ENCODE measurements at regions not wholly inside any gene's neighbourhood (a gene's known extent, or its start where the extent isn't known, plus 50 kb on each side); places are given as distances from the start of the nearest gene placed in this dataset.

DNA sequence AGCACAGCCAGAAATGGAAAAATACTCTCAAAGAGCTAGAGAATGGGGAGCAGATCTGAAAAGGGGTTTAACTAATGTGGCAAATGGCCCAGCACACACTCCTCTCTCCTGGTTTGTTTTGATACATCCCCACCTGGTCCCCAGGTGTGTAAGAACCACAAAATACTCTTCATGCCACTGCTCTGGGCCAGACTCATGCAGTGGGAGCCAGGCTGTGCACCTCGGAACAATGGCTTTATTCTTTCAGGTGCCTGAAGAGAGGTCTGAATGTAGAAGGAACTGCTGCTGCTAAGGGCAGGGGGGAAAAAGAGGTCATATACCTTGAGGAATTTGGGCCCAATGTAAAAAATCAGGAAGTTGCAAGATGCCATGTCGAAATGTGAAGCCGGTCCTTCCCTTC, 123.9 kb upstream of the ADAMTSL1 start:
- Histone ChIP-seq H3K9ac (ENCODE audit: low read length) (no peak overlapping the region), H3K79me2 (ENCODE audit: insufficient read depth, low read length) (no peaks in the 10 kb centered on the region), H3K4me2 (ENCODE audit: low read depth, low read length, poor library complexity, severe bottlenecking) (no peak overlapping the region), H3K9me3 (ENCODE audit: insufficient read depth, low read length) (no peaks in the 10 kb centered on the region), H3K36me3 (ENCODE audit: low read length) (no peaks in the 10 kb centered on the region), H3K4me3 (ENCODE audit: insufficient read depth, low read length, poor library complexity, severe bottlenecking) (no peak overlapping the region), H3K9me2 (replicated peaks; ENCODE audit: insufficient read depth, low read length) (no peaks in the 10 kb centered on the region), H4K20me1 (ENCODE audit: low read depth, low read length) (no peaks in the 10 kb centered on the region), H2AFZ (ENCODE audit: low read depth, low read length, severe bottlenecking) (no peak overlapping the region), H3K27me3 (ENCODE audit: low read length) (peaks cover 3% of the 10 kb centered on the region; the same call in 1 of the 2 replicates), H3K27ac (ENCODE audit: low read depth, low read length) (no peak overlapping the region), H3F3A (ENCODE audit: insufficient read depth) (no peaks in the 10 kb centered on the region)
- TF ChIP-seq EZH2phosphoT487 (conservative IDR thresholded peaks at IDR 0.05; ENCODE audit: low read length) (no peak), CTCF (IDR thresholded peaks at IDR 0.05; ENCODE audit: insufficient read depth, low read length, poor library complexity, severe bottlenecking) (no peak)

- H3K9me2 ChIP-seq (replicated peaks; ENCODE audit: insufficient read depth, low read length), result no peaks in the 10 kb centered on the region
- H3K36me3 ChIP-seq (ENCODE audit: low read length), result no peaks in the 10 kb centered on the region
- H3K9ac ChIP-seq (ENCODE audit: low read length), result no peak overlapping the region
- no peak overlapping the region for H3K4me3 ChIP-seq (ENCODE audit: insufficient read depth, low read length, poor library complexity, severe bottlenecking)
- H3K27me3 ChIP-seq (ENCODE audit: low read length), result peaks cover 3% of the 10 kb centered on the region; the same call in 1 of the 2 replicates
- no peak overlapping the region for H3K27ac ChIP-seq (ENCODE audit: low read depth, low read length)
- no peak overlapping the region for H3K4me2 ChIP-seq (ENCODE audit: low read depth, low read length, poor library complexity, severe bottlenecking)
- no peaks in the 10 kb centered on the region for H3F3A ChIP-seq (ENCODE audit: insufficient read depth)
- no peaks in the 10 kb centered on the region for H3K79me2 ChIP-seq (ENCODE audit: insufficient read depth, low read length)
- H4K20me1 ChIP-seq (ENCODE audit: low read depth, low read length), result no peaks in the 10 kb centered on the region
- H3K9me3 ChIP-seq (ENCODE audit: insufficient read depth, low read length), result no peaks in the 10 kb centered on the region
- H2AFZ ChIP-seq (ENCODE audit: low read depth, low read length, severe bottlenecking), result no peak overlapping the region
- TF ChIP-seq CTCF (IDR thresholded peaks at IDR 0.05; ENCODE audit: insufficient read depth, low read length, poor library complexity, severe bottlenecking) (no peak), EZH2phosphoT487 (conservative IDR thresholded peaks at IDR 0.05; ENCODE audit: low read length) (no peak)
Observed at GRCh38 chr9:18350995-18351595, 122.9 kb upstream of the ADAMTSL1 start.

GRCh38 chr9:18352711-18353110, 121.2 kb upstream of the ADAMTSL1 start:
- Histone ChIP-seq H3K27me3 (ENCODE audit: low read length) (peaks cover 1% of the 10 kb centered on the region; the same call in 1 of the 2 replicates), H3K4me3 (ENCODE audit: insufficient read depth, low read length, poor library complexity, severe bottlenecking) (no peak overlapping the region), H2AFZ (ENCODE audit: low read depth, low read length, severe bottlenecking) (no peak overlapping the region), H3F3A (ENCODE audit: insufficient read depth) (no peaks in the 10 kb centered on the region), H3K9me3 (ENCODE audit: insufficient read depth, low read length) (no peaks in the 10 kb centered on the region), H3K4me2 (ENCODE audit: low read depth, low read length, poor library complexity, severe bottlenecking) (no peak overlapping the region), H3K9ac (ENCODE audit: low read length) (no peak overlapping the region), H3K27ac (ENCODE audit: low read depth, low read length) (no peak overlapping the region), H3K9me2 (replicated peaks; ENCODE audit: insufficient read depth, low read length) (no peaks in the 10 kb centered on the region), H3K79me2 (ENCODE audit: insufficient read depth, low read length) (no peaks in the 10 kb centered on the region), H3K36me3 (ENCODE audit: low read length) (no peaks in the 10 kb centered on the region), H4K20me1 (ENCODE audit: low read depth, low read length) (no peaks in the 10 kb centered on the region)
- TF ChIP-seq CTCF (IDR thresholded peaks at IDR 0.05; ENCODE audit: insufficient read depth, low read length, poor library complexity, severe bottlenecking) (no peak), EZH2phosphoT487 (conservative IDR thresholded peaks at IDR 0.05; ENCODE audit: low read length) (no peak)

Data from SU-DHL-6 (cell line).